ENCODE measurements at regions not wholly inside any gene's neighbourhood (a gene's known extent, or its start where the extent isn't known, plus 50 kb on each side); places are given as distances from the start of the nearest gene placed in this dataset.

- H4K20me1 ChIP-seq (ENCODE audit: insufficient read depth, low read length): no peaks in the 10 kb centered on the region
- H2AFZ ChIP-seq (ENCODE audit: low read length): no peak overlapping the region
- H3K9me2 ChIP-seq (ENCODE audit: low read depth, low read length): no peaks in the 10 kb centered on the region
- H3K4me2 ChIP-seq (ENCODE audit: low read length): no peak overlapping the region
- peaks cover 3% of the 10 kb centered on the region; the same call in 1 of the 2 replicates for H3K27me3 ChIP-seq (ENCODE audit: insufficient read depth, low read length)
- no peaks in the 10 kb centered on the region for H3K36me3 ChIP-seq (ENCODE audit: insufficient read depth, low read length)
- no peaks in the 10 kb centered on the region for H3F3A ChIP-seq (ENCODE audit: insufficient read depth, low read length)
- H3K4me3 ChIP-seq (ENCODE audit: low read depth, low read length, poor library complexity, severe bottlenecking): no peak overlapping the region
- H3K9me3 ChIP-seq (ENCODE audit: low read length): no peaks in the 10 kb centered on the region
- no peak overlapping the region for H3K27ac ChIP-seq (ENCODE audit: low read depth, low read length, poor library complexity, severe bottlenecking)
- no peaks in the 10 kb centered on the region for H3K79me2 ChIP-seq (ENCODE audit: insufficient read depth, low read length)
- no peak overlapping the region for H3K9ac ChIP-seq (ENCODE audit: low read length)
- H3K4me1 ChIP-seq (ENCODE audit: insufficient read depth, low read length, severe bottlenecking): no peaks in the 10 kb centered on the region
- TF ChIP-seq CTCF (IDR thresholded peaks at IDR 0.05; ENCODE audit: low read length): no peak
- TF ChIP-seq EZH2 (IDR thresholded peaks at IDR 0.05; ENCODE audit: borderline replicate concordance, low read length): no peak
Observed at GRCh38 chr20:58097943-58098342, 130.5 kb downstream of the ANKRD60 start.

- H3K27ac ChIP-seq (ENCODE audit: low read depth, low read length, poor library complexity, severe bottlenecking): no peak overlapping the region
- no peaks in the 10 kb centered on the region for H3F3A ChIP-seq (ENCODE audit: insufficient read depth, low read length)
- no peak overlapping the region for H3K9ac ChIP-seq (ENCODE audit: low read length)
- no peaks in the 10 kb centered on the region for H3K79me2 ChIP-seq (ENCODE audit: insufficient read depth, low read length)
- H3K9me3 ChIP-seq (ENCODE audit: low read length): no peaks in the 10 kb centered on the region
- H3K4me1 ChIP-seq (ENCODE audit: insufficient read depth, low read length, severe bottlenecking): no peaks in the 10 kb centered on the region
- TF ChIP-seq CTCF (IDR thresholded peaks at IDR 0.05; ENCODE audit: low read length): no peak
- no peak for TF ChIP-seq EZH2 (IDR thresholded peaks at IDR 0.05; ENCODE audit: borderline replicate concordance, low read length)
- no peak overlapping the region for H2AFZ ChIP-seq (ENCODE audit: low read length)
- H3K9me2 ChIP-seq (ENCODE audit: low read depth, low read length): no peaks in the 10 kb centered on the region
- H4K20me1 ChIP-seq (ENCODE audit: insufficient read depth, low read length): no peaks in the 10 kb centered on the region
- H3K4me3 ChIP-seq (ENCODE audit: low read depth, low read length, poor library complexity, severe bottlenecking): no peak overlapping the region
- H3K27me3 ChIP-seq (ENCODE audit: insufficient read depth, low read length): peaks cover 3% of the 10 kb centered on the region; the same call in 1 of the 2 replicates
- H3K36me3 ChIP-seq (ENCODE audit: insufficient read depth, low read length): no peaks in the 10 kb centered on the region
- no peak overlapping the region for H3K4me2 ChIP-seq (ENCODE audit: low read length)
Observed at GRCh38 chr20:58097429-58097828, 131.0 kb downstream of the ANKRD60 start.

GRCh38 chr20:58096880-58097423 lies 131.5 kb downstream of the ANKRD60 start:
- Histone ChIP-seq H3K9me3 (ENCODE audit: low read length) (no peaks in the 10 kb centered on the region), H3K4me2 (ENCODE audit: low read length) (no peak overlapping the region), H3K27me3 (ENCODE audit: insufficient read depth, low read length) (peaks cover 3% of the 10 kb centered on the region; the same call in 1 of the 2 replicates), H3K36me3 (ENCODE audit: insufficient read depth, low read length) (no peaks in the 10 kb centered on the region), H3K9ac (ENCODE audit: low read length) (no peak overlapping the region), H2AFZ (ENCODE audit: low read length) (no peak overlapping the region), H3K79me2 (ENCODE audit: insufficient read depth, low read length) (no peaks in the 10 kb centered on the region), H3K9me2 (ENCODE audit: low read depth, low read length) (no peaks in the 10 kb centered on the region), H3K4me1 (ENCODE audit: insufficient read depth, low read length, severe bottlenecking) (no peaks in the 10 kb centered on the region), H3F3A (ENCODE audit: insufficient read depth, low read length) (no peaks in the 10 kb centered on the region), H3K4me3 (ENCODE audit: low read depth, low read length, poor library complexity, severe bottlenecking) (no peak overlapping the region), H3K27ac (ENCODE audit: low read depth, low read length, poor library complexity, severe bottlenecking) (no peak overlapping the region), H4K20me1 (ENCODE audit: insufficient read depth, low read length) (no peaks in the 10 kb centered on the region)
- no peak for TF ChIP-seq CTCF (IDR thresholded peaks at IDR 0.05; ENCODE audit: low read length)
- TF ChIP-seq EZH2 (IDR thresholded peaks at IDR 0.05; ENCODE audit: borderline replicate concordance, low read length): no peak

All from OCI-LY1 (cell line).